Astrocyte of the cerebellum (primary cell): ENCODE measurements at regions not wholly inside any gene's neighbourhood (a gene's known extent, or its start where the extent isn't known, plus 50 kb on each side); places are given as distances from the start of the nearest gene placed in this dataset.

Experiments
- DNase-seq: peaks from one replicate; pipeline ENCODE4 v3.0.0-alpha.2; 2011; ENCODE audit warnings: low read depth
- H3K4me3 ChIP-seq: 2 replicates; pipeline ENCODE4 v1.5.1; 2011; ENCODE audit warnings: mild to moderate bottlenecking, low read depth, low read length, moderate library complexity
- in situ Hi-C: cut with HindIII; loops from 2 replicates; pipeline ENCODE4 v1.10.0; 2017; ENCODE audit warnings: low sequenced_read_pairs
- TF ChIP-seq, protein P1 (sequence below): IDR thresholded peaks from 2 replicates; pipeline ENCODE4 v1.5.1; 2012; ENCODE audit warnings: low read length, low read depth, moderate library complexity, mild to moderate bottlenecking; ENCODE audit errors: missing control alignments

DNA sequence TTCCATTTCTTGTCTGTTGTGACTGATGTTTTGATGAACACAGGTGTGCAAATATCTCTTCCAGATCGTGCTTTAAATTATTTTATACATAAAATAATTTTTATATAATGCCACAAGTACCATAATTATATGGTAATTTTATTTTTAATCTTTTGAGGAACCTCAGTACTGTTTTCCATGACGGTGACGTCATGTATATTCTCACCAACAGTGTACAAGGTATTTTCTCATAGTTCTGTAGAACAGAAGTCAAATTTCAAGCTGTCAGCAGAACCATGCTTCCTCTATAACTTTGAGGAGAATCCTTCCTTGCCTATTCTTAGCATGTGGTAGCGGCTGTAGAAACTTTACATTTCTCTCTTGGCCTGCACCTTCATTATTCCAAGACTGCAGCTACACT lies 349.4 kb upstream of the GYPC start:
- TF ChIP-seq, protein P1, sequence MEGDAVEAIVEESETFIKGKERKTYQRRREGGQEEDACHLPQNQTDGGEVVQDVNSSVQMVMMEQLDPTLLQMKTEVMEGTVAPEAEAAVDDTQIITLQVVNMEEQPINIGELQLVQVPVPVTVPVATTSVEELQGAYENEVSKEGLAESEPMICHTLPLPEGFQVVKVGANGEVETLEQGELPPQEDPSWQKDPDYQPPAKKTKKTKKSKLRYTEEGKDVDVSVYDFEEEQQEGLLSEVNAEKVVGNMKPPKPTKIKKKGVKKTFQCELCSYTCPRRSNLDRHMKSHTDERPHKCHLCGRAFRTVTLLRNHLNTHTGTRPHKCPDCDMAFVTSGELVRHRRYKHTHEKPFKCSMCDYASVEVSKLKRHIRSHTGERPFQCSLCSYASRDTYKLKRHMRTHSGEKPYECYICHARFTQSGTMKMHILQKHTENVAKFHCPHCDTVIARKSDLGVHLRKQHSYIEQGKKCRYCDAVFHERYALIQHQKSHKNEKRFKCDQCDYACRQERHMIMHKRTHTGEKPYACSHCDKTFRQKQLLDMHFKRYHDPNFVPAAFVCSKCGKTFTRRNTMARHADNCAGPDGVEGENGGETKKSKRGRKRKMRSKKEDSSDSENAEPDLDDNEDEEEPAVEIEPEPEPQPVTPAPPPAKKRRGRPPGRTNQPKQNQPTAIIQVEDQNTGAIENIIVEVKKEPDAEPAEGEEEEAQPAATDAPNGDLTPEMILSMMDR, result no peak
- no peak for DNase-seq
- in situ Hi-C loops, result no loop called here

DNA sequence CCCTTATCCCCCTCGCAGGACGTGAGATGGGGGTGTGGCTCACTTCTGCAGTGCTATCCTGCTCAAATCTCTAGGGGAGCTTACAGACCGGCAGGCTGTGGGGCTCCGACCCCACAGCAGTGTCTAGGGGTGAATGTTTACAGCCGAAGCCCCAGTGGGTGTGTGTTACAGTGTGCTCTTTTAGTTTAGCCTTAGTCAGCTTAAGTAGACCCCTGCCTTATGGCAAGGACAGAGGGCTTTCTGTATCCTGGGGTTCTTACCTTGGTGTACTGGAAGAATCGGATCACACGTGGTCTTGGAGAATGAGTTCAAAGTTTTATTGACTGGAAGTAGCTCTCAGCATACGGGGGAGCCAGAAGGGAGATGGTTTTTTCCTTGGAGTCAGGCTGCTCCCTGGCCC lies 348.2 kb upstream of the GYPC start:
- TF ChIP-seq, protein P1, result no peak
- H3K4me3 ChIP-seq, result no peak overlapping the region
- DNase-seq, result no peak
- in situ Hi-C loops, result no loop called here

More for the DNA sequence above, 349.4 kb upstream of the GYPC start:
- H3K4me3 ChIP-seq, result no peak overlapping the region

DNA sequence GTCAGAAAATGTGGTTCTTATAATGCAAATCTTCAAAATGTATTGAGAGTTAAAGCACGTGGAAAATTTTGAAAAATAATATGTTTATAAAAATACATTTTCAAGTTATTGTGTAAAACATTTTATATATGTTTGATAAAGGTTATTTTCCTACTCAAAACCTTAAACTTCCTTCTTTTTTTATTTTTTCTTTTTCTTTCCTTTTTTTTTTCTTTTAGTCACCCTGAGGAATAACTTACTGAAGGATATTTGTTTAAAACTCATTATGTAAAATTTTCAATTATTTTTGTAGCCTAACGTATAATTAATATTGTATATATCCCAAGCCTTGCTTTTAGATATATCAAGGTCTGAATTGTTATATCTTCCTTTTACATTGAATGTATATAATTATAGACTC lies 346.8 kb upstream of the GYPC start:
- in situ Hi-C loops, result no loop called here
- no peak overlapping the region for H3K4me3 ChIP-seq
- no peak for DNase-seq
- TF ChIP-seq, protein P1, result no peak

DNA sequence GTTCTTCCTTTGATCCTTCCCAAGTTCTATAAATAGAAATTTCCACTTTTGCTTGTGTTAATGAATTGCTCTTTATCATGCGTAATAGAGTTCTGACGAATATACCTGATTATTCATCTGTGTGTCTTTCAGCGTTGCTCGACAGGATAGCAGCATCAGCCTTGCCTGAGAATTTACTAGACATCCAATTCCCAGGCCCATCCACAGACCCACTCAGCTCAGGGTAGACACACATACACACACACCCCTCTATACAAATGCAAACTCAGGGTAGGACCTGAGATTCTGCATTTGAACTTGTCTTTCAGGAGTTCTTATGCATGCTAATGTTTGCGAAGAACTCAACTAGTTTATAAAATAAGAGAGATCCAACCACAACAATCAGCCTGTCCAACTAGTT lies 343.4 kb upstream of the GYPC start:
- no peak overlapping the region for H3K4me3 ChIP-seq
- in situ Hi-C loops, result no loop called here
- TF ChIP-seq, protein P1, result no peak
- DNase-seq, result no peak

DNA sequence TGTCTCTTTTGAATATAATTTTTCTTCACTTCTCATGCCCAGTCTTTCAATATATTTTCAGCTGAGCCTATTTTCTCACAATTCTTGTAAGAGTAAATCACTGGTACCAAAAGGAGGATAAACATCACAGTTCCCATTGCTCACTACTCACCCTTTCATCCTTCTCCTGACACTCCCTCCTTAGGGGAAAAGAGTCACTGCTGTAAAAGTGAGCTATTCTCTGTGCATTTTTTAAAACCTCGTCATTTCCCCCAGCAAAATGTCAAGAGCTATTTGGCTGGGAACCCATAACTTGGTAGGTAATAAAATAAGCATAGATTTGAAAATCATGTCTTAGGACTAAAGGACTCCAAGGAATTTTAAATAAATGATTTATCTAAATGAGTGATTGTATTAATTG lies 340.1 kb upstream of the GYPC start:
- in situ Hi-C loops, result no loop called here
- H3K4me3 ChIP-seq, result no peak overlapping the region
- TF ChIP-seq, protein P1, result no peak
- DNase-seq, result no peak

DNA sequence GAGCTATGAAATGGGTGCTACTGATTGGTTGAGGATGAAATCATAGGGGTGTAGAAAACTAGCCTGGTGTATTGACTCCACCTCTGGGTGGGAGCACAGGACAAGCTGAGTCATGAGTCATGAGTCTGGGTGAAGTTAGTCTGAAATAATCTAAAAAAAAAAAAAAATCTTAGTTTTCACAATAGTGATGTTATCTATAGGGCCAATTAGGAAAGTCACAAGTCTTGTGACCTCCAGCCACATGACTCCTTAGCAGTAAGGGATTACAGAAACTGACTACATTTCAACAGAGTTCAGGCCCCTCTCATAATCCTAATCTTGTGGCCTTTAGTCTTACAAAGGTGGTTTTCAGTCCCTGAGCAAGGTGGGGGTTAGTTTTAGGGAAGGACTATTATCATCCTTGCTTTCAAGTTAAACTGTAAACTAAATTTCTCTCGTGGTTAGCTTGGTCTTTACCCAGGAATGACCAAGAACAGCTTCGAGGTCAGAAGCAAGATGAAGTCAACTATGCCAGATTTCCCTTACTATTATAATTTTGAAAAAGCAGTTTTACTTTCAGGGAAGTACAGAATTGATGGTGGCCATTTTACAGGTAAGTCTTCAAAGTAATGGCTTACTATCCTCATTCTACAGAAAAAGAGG lies 338.0 kb upstream of the GYPC start:
- H3K4me3 ChIP-seq, result no peak overlapping the region
- in situ Hi-C loops, result no loop called here
- TF ChIP-seq, protein P1, result no peak
- no peak for DNase-seq

DNA sequence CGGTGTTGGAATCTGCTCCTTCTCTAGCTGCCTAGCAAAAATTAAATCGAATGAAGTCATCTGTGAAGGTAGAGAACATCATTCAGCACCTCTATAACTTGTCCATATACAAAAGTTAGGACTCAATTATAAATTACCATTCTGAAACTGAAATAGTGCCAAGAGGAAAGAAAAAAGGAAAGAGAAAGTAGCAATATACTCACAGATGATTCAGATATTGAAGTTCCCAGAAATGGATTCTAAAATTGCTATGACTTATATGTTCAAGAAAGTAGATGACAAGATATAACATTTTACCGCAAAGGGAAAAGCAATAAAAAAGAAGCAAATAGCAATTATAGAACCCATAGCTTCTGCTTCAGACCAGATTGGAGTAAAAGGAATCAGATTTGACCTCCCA lies 333.6 kb upstream of the GYPC start:
- no peak overlapping the region for H3K4me3 ChIP-seq
- TF ChIP-seq, protein P1, result no peak
- in situ Hi-C loops, result no loop called here
- DNase-seq, result no peak
